ENCODE measurements at regions not wholly inside any gene's neighbourhood (a gene's known extent, or its start where the extent isn't known, plus 50 kb on each side); places are given as distances from the start of the nearest gene placed in this dataset.

DNA sequence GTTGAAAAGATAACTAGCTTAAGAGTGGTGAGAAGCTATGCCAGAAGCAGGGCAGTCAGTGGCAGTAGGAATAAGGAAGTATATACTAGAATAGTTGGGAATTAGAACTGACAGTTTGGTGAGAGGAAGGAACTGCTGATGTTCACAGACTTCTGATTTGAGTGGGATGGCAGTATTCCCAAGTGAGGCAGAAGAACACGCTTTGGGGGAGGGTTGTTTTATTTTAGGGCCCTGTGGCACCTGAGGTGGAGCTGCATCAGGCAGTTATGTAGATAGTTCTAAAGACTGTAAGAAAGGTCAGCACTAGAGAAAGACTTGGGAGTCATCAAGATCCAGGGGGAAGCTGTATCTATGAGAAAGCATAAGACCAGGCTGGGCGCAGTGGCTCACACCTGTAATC is 66.3 kb upstream of the TNRC6B start:
- Histone ChIP-seq H2AFZ (ENCODE audit: low read length) (no peak overlapping the region), H3K14ac (ENCODE audit: insufficient read length) (no peak overlapping the region), H2BK20ac (ENCODE audit: low read length) (no peak overlapping the region), H3K4me3 (ENCODE audit: extremely low read depth in 1 of 4, insufficient read depth in 2 of 4, low read depth in 3 of 4, low read length in 4 of 4) (no peak overlapping the region), H3K56ac (replicated peaks; ENCODE audit: insufficient read length, low read depth, low read length) (no peak overlapping the region), H3K79me2 (ENCODE audit: control insufficient read depth in 1 of 2, insufficient read depth in 2 of 2, low read length in 2 of 2) (peaks cover 0 to 18% of the 10 kb centered on the region in 2 experiments; a peak in 1 of 4 replicates), H4K5ac (ENCODE audit: insufficient read length, low read depth, low read length) (no peak overlapping the region), H4K8ac (ENCODE audit: extremely low read depth, insufficient read depth, low read length) (no peak overlapping the region), H3K9me3 (ENCODE audit: insufficient read depth in 2 of 2, low read depth in 1 of 2, low read length in 1 of 2) (no peaks in the 10 kb centered on the region), H3K9ac (replicated peaks in 1 of 4; ENCODE audit: extremely low read depth in 1 of 4, low read depth in 3 of 4, low read length in 3 of 4) (no peak overlapping the region), H4K91ac (replicated peaks; ENCODE audit: insufficient read length, low read length) (no peak overlapping the region), H2BK15ac (ENCODE audit: low read length) (no peak overlapping the region), H3K79me1 (ENCODE audit: low read depth, low read length) (peaks cover 5% of the 10 kb centered on the region; the same call in 1 of the 2 replicates), H3K27ac (ENCODE audit: low read depth, low read length) (no peak overlapping the region), H3K18ac (ENCODE audit: extremely low read depth, low read length) (no peak overlapping the region), H4K20me1 (replicated peaks in 1 of 2; ENCODE audit: control insufficient read depth in 1 of 2, insufficient read depth in 2 of 2, low read length in 2 of 2) (peaks cover 3 to 7% of the 10 kb centered on the region in 2 experiments), H3K23ac (ENCODE audit: insufficient read length) (no peak overlapping the region), H2BK12ac (ENCODE audit: low read depth, low read length) (no peak overlapping the region), H2AK5ac (ENCODE audit: low read depth, low read length) (no peak overlapping the region), H3K4ac (replicated peaks; ENCODE audit: insufficient read length, low read depth, low read length) (no peak overlapping the region), H3K23me2 (ENCODE audit: low read depth, low read length) (no peaks in the 10 kb centered on the region), H3K27me3 (replicated peaks in 1 of 4; ENCODE audit: control insufficient read depth in 3 of 4, extremely low read depth in 1 of 4, insufficient read depth in 3 of 4, low read length in 3 of 4) (no peaks in the 10 kb centered on the region; a peak in 1 of 7 replicates), H3K4me2 (ENCODE audit: insufficient read depth in 1 of 2, low read depth in 2 of 2, low read length in 2 of 2) (no peak overlapping the region), H3K4me1 (replicated peaks in 1 of 4; ENCODE audit: control insufficient read depth in 3 of 4, insufficient read depth in 4 of 4, low read length in 3 of 4) (peaks cover 0 to 3% (median under 1%) of the 10 kb centered on the region in 4 experiments; a peak in 3 of 7 replicates), H2BK5ac (ENCODE audit: low read depth, low read length) (no peak overlapping the region), H3K36me3 (ENCODE audit: control insufficient read depth in 2 of 4, insufficient read depth in 4 of 4, low read length in 3 of 4) (no peaks in the 10 kb centered on the region), H2BK120ac (replicated peaks; ENCODE audit: low read depth, low read length) (no peak overlapping the region)
- DNase-seq (ENCODE audit: low read depth in 1 of 2, low spot score in 2 of 2) (no peak), FAIRE-seq (no peak)
- WGBS, 2 experiments (ENCODE audit: extremely low coverage in 1 of 2, insufficient coverage in 1 of 2, insufficient read length in 1 of 2, insufficient replicate concordance in 2 of 2, low coverage in 1 of 2, low lambda C conversion rate in 2 of 2, missing lambda C conversion rate in 1 of 2) = 100% methylated on average over 2 of the region's 2 CpGs; no CpG with 5 or more reads in 1 of the 2 experiments
- ChIA-PET CTCF (ENCODE audit: partially characterized antibody) (interaction anchor here (1.6 to 1.7 kb wide), 2 partner anchors 9 to 22 kb away, joined by 3 to 4 read pairs; no protein-coding TSS in a partner anchor), POLR2A (ENCODE audit: partially characterized antibody) (interaction anchor here (1.5 kb wide), 1 partner anchor 10 kb away, joined by 7 read pairs; no protein-coding TSS in a partner anchor)
- TF ChIP-seq SP4 (IDR thresholded peaks at IDR 0.05; ENCODE audit: low read length) = no peak
- no peak for TF ChIP-seq RXRA (IDR thresholded peaks at IDR 0.05; ENCODE audit: insufficient read depth, low read depth, low read length)
- no peak for TF ChIP-seq NANOG (IDR thresholded peaks at IDR 0.05; ENCODE audit: insufficient read depth, low read depth, low read length, poor library complexity, severe bottlenecking)
- no peak for TF ChIP-seq RAD21 (IDR thresholded peaks at IDR 0.05 in 1 of 2, conservative IDR thresholded peaks at IDR 0.05 in 1 of 2; ENCODE audit: low read depth in 2 of 2, low read length in 2 of 2)
- no peak for TF ChIP-seq NRF1 (IDR thresholded peaks at IDR 0.05; ENCODE audit: low read depth, low read length)
- no peak for TF ChIP-seq BRCA1 (IDR thresholded peaks at IDR 0.05; ENCODE audit: low read depth, low read length)
- TF ChIP-seq KDM1A (IDR thresholded peaks at IDR 0.05; ENCODE audit: borderline replicate concordance, low read length) = no peak
- TF ChIP-seq SAP30 (IDR thresholded peaks at IDR 0.05; ENCODE audit: insufficient read depth, insufficient replicate concordance, low read length) = no peak
- TF ChIP-seq KDM4A (IDR thresholded peaks at IDR 0.05; ENCODE audit: low read depth, low read length, severe bottlenecking) = no peak
- no peak for TF ChIP-seq SUZ12 (IDR thresholded peaks at IDR 0.05; ENCODE audit: low read length)
- TF ChIP-seq BACH1 (IDR thresholded peaks at IDR 0.05; ENCODE audit: low read length) = no peak
- no peak for TF ChIP-seq JUND (IDR thresholded peaks at IDR 0.05; ENCODE audit: low read length)
- no peak for TF ChIP-seq TCF12 (IDR thresholded peaks at IDR 0.05; ENCODE audit: low read depth, low read length)
- TF ChIP-seq FOSL1 (IDR thresholded peaks at IDR 0.05; ENCODE audit: insufficient read depth, low read depth, low read length) = no peak
